H1 (cell line): ENCODE measurements at regions not wholly inside any gene's neighbourhood (a gene's known extent, or its start where the extent isn't known, plus 50 kb on each side); places are given as distances from the start of the nearest gene placed in this dataset.

ENCODE experiments used
- CTCF ChIA-PET: fragments of 300-600 bp; sonication (Branson Sonifier 250); formaldehyde crosslinking; loops from one replicate; lab custom pipeline; 2021; ENCODE audit not compliant: partially characterized antibody; lab: Charles Lee
- POLR2A ChIA-PET: fragments of 300-600 bp; sonication (Branson Sonifier 250); formaldehyde crosslinking; loops from one replicate; lab custom pipeline; 2021; ENCODE audit warnings: inconsistent platforms; ENCODE audit not compliant: partially characterized antibody; lab: Charles Lee
- DNase-seq, 2 experiments: peaks; one replicate each; pipeline versions ENCODE4 v3.0.0 to v3.0.0-alpha.2; 2010 to 2022; ENCODE audit warnings: low spot score in 2 of 2, low read depth in 1 of 2, mixed read lengths in 1 of 2
- FAIRE-seq: peaks from 2 replicates; lab custom pipeline; 2011; peaks lifted over from hg19 to GRCh38; lab: Jason Lieb, UNC
- H2AFZ ChIP-seq: 2 replicates; pipeline ENCODE4 v1.8.1; 2012; ENCODE audit warnings: low read length, inconsistent platforms
- H2AK5ac ChIP-seq: 2 replicates; pipeline ENCODE4 v1.6.1; 2013; ENCODE audit warnings: low read depth, low read length
- H2BK120ac ChIP-seq: replicated peaks from 2 replicates; pipeline ENCODE3; 2013; ENCODE audit warnings: low read depth, low read length, inconsistent platforms
- H2BK12ac ChIP-seq: 2 replicates; pipeline ENCODE4 v1.6.1; 2013; ENCODE audit warnings: low read depth, low read length
- H2BK15ac ChIP-seq: 2 replicates; pipeline ENCODE4 v1.6.1; 2013; ENCODE audit warnings: low read length
- H2BK20ac ChIP-seq: 2 replicates; pipeline ENCODE4 v1.6.1; 2013; ENCODE audit warnings: low read length
- H2BK5ac ChIP-seq: 2 replicates; pipeline ENCODE4 v1.6.1; 2013; ENCODE audit warnings: low read depth, low read length
- H3K14ac ChIP-seq: 2 replicates; pipeline ENCODE4 v1.6.1; 2013; ENCODE audit warnings: inconsistent platforms; ENCODE audit not compliant: insufficient read length
- H3K18ac ChIP-seq: 2 replicates; pipeline ENCODE4 v1.6.1; 2013; ENCODE audit warnings: low read length; ENCODE audit errors: extremely low read depth
- H3K23ac ChIP-seq: 2 replicates; pipeline ENCODE4 v1.6.1; 2013; ENCODE audit warnings: inconsistent platforms; ENCODE audit not compliant: insufficient read length
- H3K23me2 ChIP-seq: 2 replicates; pipeline ENCODE4 v1.6.1; 2013; ENCODE audit warnings: low read depth, low read length
- H3K27ac ChIP-seq: 2 replicates; pipeline ENCODE4 v1.6.1; 2011; ENCODE audit warnings: low read depth, low read length, inconsistent platforms
- H3K27me3 ChIP-seq, 4 experiments: replicated peaks in 1 of 4; 1 replicate in 1 of 4; 2 replicates in 3 of 4; pipeline versions ENCODE4 v1.6.1 to v1.8.1; 2011 to 2013; ENCODE audit warnings: low read length in 3 of 4, mild to moderate bottlenecking in 3 of 4, inconsistent platforms in 2 of 4, mixed read lengths in 2 of 4, moderate library complexity in 1 of 4; ENCODE audit not compliant: control insufficient read depth in 3 of 4, insufficient read depth in 3 of 4; ENCODE audit errors: extremely low read depth in 1 of 4
- H3K36me3 ChIP-seq, 4 experiments: 2 replicates each; pipeline versions ENCODE4 v1.6.1 to v1.8.1; 2011 to 2013; ENCODE audit warnings: mild to moderate bottlenecking in 4 of 4, low read length in 3 of 4, moderate library complexity in 2 of 4, control low read depth in 1 of 4, inconsistent platforms in 1 of 4; ENCODE audit not compliant: insufficient read depth in 4 of 4, control insufficient read depth in 2 of 4
- H3K4ac ChIP-seq: replicated peaks from 2 replicates; pipeline ENCODE3; 2013; ENCODE audit warnings: low read length, low read depth, mixed read lengths, inconsistent platforms; ENCODE audit not compliant: insufficient read length
- H3K4me1 ChIP-seq, 4 experiments: replicated peaks in 1 of 4; 1 replicate in 1 of 4; 2 replicates in 3 of 4; pipeline versions ENCODE4 v1.6.1 to v1.8.1; 2011 to 2013; ENCODE audit warnings: low read length in 3 of 4, inconsistent platforms in 2 of 4, mixed read lengths in 1 of 4; ENCODE audit not compliant: insufficient read depth in 4 of 4, control insufficient read depth in 3 of 4
- H3K4me2 ChIP-seq, 2 experiments: 2 replicates each; pipeline versions ENCODE4 v1.6.1 to v1.8.1; 2011 to 2013; ENCODE audit warnings: low read depth in 2 of 2, low read length in 2 of 2, control low read depth in 1 of 2, inconsistent platforms in 1 of 2, mild to moderate bottlenecking in 1 of 2; ENCODE audit not compliant: insufficient read depth in 1 of 2
- H3K4me3 ChIP-seq, 4 experiments: fragments of 200-600, 300-600 bp in 1 of 4; sonication (generic), shearing (Covaris generic), sonication (Bioruptor Twin) in 1 of 4; 2 replicates each; pipeline versions ENCODE4 v1.5.1 to v1.8.1; 2011 to 2016; ENCODE audit warnings: low read length in 4 of 4, low read depth in 3 of 4, control low read depth in 2 of 4, inconsistent platforms in 2 of 4, mild to moderate bottlenecking in 2 of 4, mixed read lengths in 1 of 4, moderate library complexity in 1 of 4; ENCODE audit not compliant: insufficient read depth in 2 of 4; ENCODE audit errors: extremely low read depth in 1 of 4
- H3K56ac ChIP-seq: replicated peaks from 2 replicates; pipeline ENCODE3; 2013; ENCODE audit warnings: low read depth, mild to moderate bottlenecking, mixed read lengths, low read length, inconsistent platforms; ENCODE audit not compliant: insufficient read length
- H3K79me1 ChIP-seq: 2 replicates; pipeline ENCODE4 v1.6.1; 2013; ENCODE audit warnings: low read depth, low read length, control low read depth
- H3K79me2 ChIP-seq, 2 experiments: 2 replicates each; pipeline versions ENCODE4 v1.6.1 to v1.8.1; 2012 to 2013; ENCODE audit warnings: low read length in 2 of 2, mild to moderate bottlenecking in 2 of 2, inconsistent platforms in 1 of 2; ENCODE audit not compliant: insufficient read depth in 2 of 2, control insufficient read depth in 1 of 2
- H3K9ac ChIP-seq, 4 experiments: replicated peaks in 1 of 4; 1 replicate in 1 of 4; 2 replicates in 3 of 4; pipeline versions ENCODE4 v1.6.1 to v1.8.1; 2011 to 2013; ENCODE audit warnings: low read depth in 3 of 4, low read length in 3 of 4, control low read depth in 2 of 4, mild to moderate bottlenecking in 2 of 4, moderate library complexity in 2 of 4, inconsistent platforms in 1 of 4; ENCODE audit errors: extremely low read depth in 1 of 4
- H3K9me3 ChIP-seq, 2 experiments: 2 replicates each; pipeline versions ENCODE4 v1.6.1 to v1.8.1; 2012 to 2013; ENCODE audit warnings: mild to moderate bottlenecking in 2 of 2, moderate library complexity in 2 of 2, control low read depth in 1 of 2, inconsistent platforms in 1 of 2, low read depth in 1 of 2, low read length in 1 of 2, mixed read lengths in 1 of 2; ENCODE audit not compliant: insufficient read depth in 2 of 2
- H4K20me1 ChIP-seq, 2 experiments: replicated peaks in 1 of 2; 2 replicates each; pipeline versions ENCODE3 to v1.8.1; 2011 to 2013; ENCODE audit warnings: inconsistent platforms in 2 of 2, low read length in 2 of 2, mild to moderate bottlenecking in 1 of 2; ENCODE audit not compliant: insufficient read depth in 2 of 2, control insufficient read depth in 1 of 2
- H4K5ac ChIP-seq: 2 replicates; pipeline ENCODE4 v1.6.1; 2013; ENCODE audit warnings: low read length, low read depth, mixed read lengths, inconsistent platforms; ENCODE audit not compliant: insufficient read length
- H4K8ac ChIP-seq: 2 replicates; pipeline ENCODE4 v1.8.0; 2013; ENCODE audit warnings: mild to moderate bottlenecking, moderate library complexity, low read length, inconsistent platforms; ENCODE audit not compliant: insufficient read depth; ENCODE audit errors: extremely low read depth
- H4K91ac ChIP-seq: replicated peaks from 2 replicates; pipeline ENCODE3; 2013; ENCODE audit warnings: low read length, mixed read lengths, inconsistent platforms; ENCODE audit not compliant: insufficient read length
- KDM1A ChIP-seq: fragments of 200-600, 300-600 bp; sonication (generic); IDR thresholded peaks from 2 replicates; pipeline ENCODE4 v1.7.1; 2016; ENCODE audit warnings: mild to moderate bottlenecking, low read length, borderline replicate concordance
- RAD21 ChIP-seq, 2 experiments: IDR thresholded peaks in 1 of 2; conservative IDR thresholded peaks in 1 of 2; 2 replicates each; pipeline ENCODE4 v1.6.1; 2011; ENCODE audit warnings: low read depth in 2 of 2, low read length in 2 of 2, improper control_type of control experiment in 1 of 2, inconsistent platforms in 1 of 2, mild to moderate bottlenecking in 1 of 2, moderate library complexity in 1 of 2
- WGBS, 2 experiments: shearing (Covaris generic) in 1 of 2; methylation state at CpG; one replicate each; pipeline versions ENCODE4 v1.1.6 to v1.1.7; 2013 to 2015; ENCODE audit warnings: low lambda C conversion rate in 2 of 2, mixed read lengths in 2 of 2, inconsistent platforms in 1 of 2, low coverage in 1 of 2, missing lambda C conversion rate in 1 of 2; ENCODE audit not compliant: insufficient replicate concordance in 2 of 2, insufficient coverage in 1 of 2, insufficient read length in 1 of 2; ENCODE audit errors: extremely low coverage in 1 of 2, missing lambda C conversion rate in 1 of 2; 5-methylcytosine and 5-hydroxymethylcytosine counted together

GRCh38 chr4:177579649-177580048 lies 137.4 kb upstream of the AGA start:
- no peak overlapping the region for H3K56ac ChIP-seq
- H3K4me3 ChIP-seq, result no peak overlapping the region
- H2BK5ac ChIP-seq, result no peak overlapping the region
- H2BK12ac ChIP-seq, result no peak overlapping the region
- H4K91ac ChIP-seq, result no peak overlapping the region
- H3K4ac ChIP-seq, result no peak overlapping the region
- no peak overlapping the region for H2BK20ac ChIP-seq
- WGBS, 2 experiments, result 70% methylated on average over 1 of the region's 1 CpG; no CpG with 5 or more reads in 1 of the 2 experiments
- H4K5ac ChIP-seq, result no peak overlapping the region
- H3K9ac ChIP-seq, result no peak overlapping the region
- H4K8ac ChIP-seq, result no peak overlapping the region
- H2AK5ac ChIP-seq, result no peak overlapping the region
- H2AFZ ChIP-seq, result no peak overlapping the region
- no peak overlapping the region for H2BK15ac ChIP-seq
- no peaks in the 10 kb centered on the region for H3K4me1 ChIP-seq
- no peaks in the 10 kb centered on the region for H3K36me3 ChIP-seq
- TF ChIP-seq KDM1A (no peak), RAD21 (IDR thresholded peaks at IDR 0.05 in 1 of 2, conservative IDR thresholded peaks at IDR 0.05 in 1 of 2; ENCODE audit: low read depth in 2 of 2, low read length in 2 of 2) (peak in 1 of 2 experiments; percentile 16; a peak in 2 of 4 replicates)
- H3K18ac ChIP-seq, result no peak overlapping the region
- DNase-seq, result no peak
- no peak overlapping the region for H2BK120ac ChIP-seq
- H3K14ac ChIP-seq, result no peak overlapping the region
- H3K27ac ChIP-seq, result no peak overlapping the region
- no peaks in the 10 kb centered on the region for H3K79me1 ChIP-seq
- no peaks in the 10 kb centered on the region for H4K20me1 ChIP-seq
- H3K79me2 ChIP-seq, result no peaks in the 10 kb centered on the region
- H3K27me3 ChIP-seq, result no peaks in the 10 kb centered on the region
- H3K4me2 ChIP-seq, result no peak overlapping the region
- ChIA-PET CTCF (interaction anchor here (0.7 to 1.5 kb wide), 3 partner anchors 10 to 1740 kb away, joined by 3 to 4 read pairs (median 3); no protein-coding TSS in a partner anchor), POLR2A (no interaction called here)
- H3K23me2 ChIP-seq, result no peaks in the 10 kb centered on the region
- no peak overlapping the region for H3K23ac ChIP-seq
- H3K9me3 ChIP-seq, result no peaks in the 10 kb centered on the region
- FAIRE-seq, result no peak
